Neural cell (in vitro differentiated cells): ENCODE measurements at regions not wholly inside any gene's neighbourhood (a gene's known extent, or its start where the extent isn't known, plus 50 kb on each side); places are given as distances from the start of the nearest gene placed in this dataset.

Experiments
- H2AFZ ChIP-seq: fragments of 200-600, 300-800 bp; sonication (generic), shearing (Covaris generic); 2 replicates; pipeline ENCODE4 v1.6.0; 2014; ENCODE audit warnings: low read depth, mild to moderate bottlenecking, antibody characterized with exemption, low read length, moderate library complexity
- H3F3A ChIP-seq: fragments of 200-600 bp; shearing (Covaris generic); 2 replicates; pipeline ENCODE4 v1.6.1; 2016; ENCODE audit warnings: mild to moderate bottlenecking, moderate library complexity, mixed read lengths, antibody characterized with exemption, low read length; ENCODE audit not compliant: insufficient read depth, poor library complexity, severe bottlenecking
- H3K27ac ChIP-seq: fragments of 200-600, 300-800 bp; sonication (generic), shearing (Covaris generic); 2 replicates; pipeline ENCODE4 v1.5.1; 2014; ENCODE audit warnings: mild to moderate bottlenecking, low read length, moderate library complexity
- H3K27me3 ChIP-seq: fragments of 300-800, 200-600 bp; sonication (generic), shearing (Covaris generic); 2 replicates; pipeline ENCODE4 v1.6.0; 2014; ENCODE audit warnings: mild to moderate bottlenecking, low read depth, low read length, moderate library complexity; ENCODE audit not compliant: insufficient read depth
- H3K36me3 ChIP-seq: fragments of 300-800, 200-600 bp; sonication (generic), shearing (Covaris generic); 2 replicates; pipeline ENCODE4 v1.5.1; 2014; ENCODE audit warnings: mild to moderate bottlenecking, antibody characterized with exemption, low read length, moderate library complexity; ENCODE audit not compliant: insufficient read depth
- H3K4me2 ChIP-seq: fragments of 300-800, 200-600 bp; sonication (generic), shearing (Covaris generic); 2 replicates; pipeline ENCODE4 v1.6.0; 2014; ENCODE audit warnings: mild to moderate bottlenecking, low read length
- H3K4me3 ChIP-seq: fragments of 300-800, 200-600 bp; sonication (generic), shearing (Covaris generic); 2 replicates; pipeline ENCODE4 v1.5.1; 2014; ENCODE audit warnings: mild to moderate bottlenecking, low read length, moderate library complexity
- H3K79me2 ChIP-seq: fragments of 200-600 bp; shearing (Covaris generic); replicated peaks from 2 replicates; pipeline ENCODE4 v1.6.0; 2014; ENCODE audit warnings: mild to moderate bottlenecking, low read length, moderate library complexity; ENCODE audit not compliant: insufficient read depth
- H3K9ac ChIP-seq: fragments of 300-800, 200-600 bp; sonication (generic), shearing (Covaris generic); 2 replicates; pipeline ENCODE4 v1.6.1; 2016; ENCODE audit warnings: mild to moderate bottlenecking, low read length, mixed read lengths
- H3K9me2 ChIP-seq: fragments of 200-600 bp; shearing (Covaris generic); 2 replicates; pipeline ENCODE4 v1.6.1; 2016; ENCODE audit warnings: mild to moderate bottlenecking, low read length, mixed read lengths; ENCODE audit not compliant: insufficient read depth
- H3K9me3 ChIP-seq: fragments of 200-600, 300-800 bp; sonication (generic), shearing (Covaris generic); 2 replicates; pipeline ENCODE4 v1.6.1; 2016; ENCODE audit warnings: mild to moderate bottlenecking, mixed run types, low read length, moderate library complexity, mixed read lengths
- H4K20me1 ChIP-seq: fragments of 200-600 bp; shearing (Covaris generic); 2 replicates; pipeline ENCODE4 v1.6.1; 2016; ENCODE audit warnings: mild to moderate bottlenecking, mixed run types; ENCODE audit not compliant: insufficient read depth
- CTCF ChIP-seq: fragments of 450-650 bp; IDR thresholded peaks from 2 replicates; pipeline ENCODE4 v1.5.1; 2014; ENCODE audit warnings: antibody characterized with exemption, mild to moderate bottlenecking, moderate library complexity; ENCODE audit not compliant: poor library complexity, severe bottlenecking
- EP300 ChIP-seq: fragments of 450-650 bp; conservative IDR thresholded peaks from 2 replicates; pipeline ENCODE4 v1.6.1; 2014; ENCODE audit warnings: antibody characterized with exemption, mild to moderate bottlenecking, moderate library complexity; ENCODE audit not compliant: poor library complexity, severe bottlenecking
- EZH2 ChIP-seq: fragments of 200-600, 300-800 bp; shearing (Covaris generic), sonication (generic); IDR thresholded peaks from 2 replicates; pipeline ENCODE4 v1.6.1; 2014; ENCODE audit warnings: antibody characterized with exemption, low read length, borderline replicate concordance, mild to moderate bottlenecking; ENCODE audit not compliant: insufficient read depth, poor library complexity, severe bottlenecking
- MXI1 ChIP-seq: fragments of 450-650 bp; conservative IDR thresholded peaks from 2 replicates; pipeline ENCODE4 v1.6.1; 2014; ENCODE audit warnings: antibody characterized with exemption, mild to moderate bottlenecking; ENCODE audit not compliant: poor library complexity, severe bottlenecking
- POLR2AphosphoS5 ChIP-seq: IDR thresholded peaks from 2 replicates; pipeline ENCODE4 v1.6.1; 2012
- RAD21 ChIP-seq: fragments of 450-650 bp; conservative IDR thresholded peaks from 2 replicates; pipeline ENCODE4 v1.6.1; 2014; ENCODE audit warnings: antibody characterized with exemption, mild to moderate bottlenecking, moderate library complexity
- REST ChIP-seq: IDR thresholded peaks from 2 replicates; pipeline ENCODE4 v1.6.1; 2012; ENCODE audit warnings: borderline replicate concordance
- SMC3 ChIP-seq: fragments of 450-650 bp; conservative IDR thresholded peaks from 2 replicates; pipeline ENCODE4 v1.6.1; 2014; ENCODE audit warnings: antibody characterized with exemption, mild to moderate bottlenecking, moderate library complexity; ENCODE audit not compliant: poor library complexity
- TAF1 ChIP-seq: IDR thresholded peaks from 2 replicates; pipeline ENCODE4 v1.6.1; 2012; ENCODE audit warnings: low read depth

- H3K9me3 ChIP-seq, result no peaks in the 10 kb centered on the region
- no peak overlapping the region for H3K4me2 ChIP-seq
- TF ChIP-seq MXI1 (no peak), EP300 (no peak), REST (no peak), CTCF (no peak), SMC3 (no peak), POLR2AphosphoS5 (no peak), EZH2 (no peak), RAD21 (no peak), TAF1 (no peak)
- no peak overlapping the region for H3K27ac ChIP-seq
- no peaks in the 10 kb centered on the region for H3K27me3 ChIP-seq
- no peak overlapping the region for H3K9ac ChIP-seq
- H3K36me3 ChIP-seq, result no peaks in the 10 kb centered on the region
- no peaks in the 10 kb centered on the region for H3K79me2 ChIP-seq
- no peaks in the 10 kb centered on the region for H3K9me2 ChIP-seq
- no peaks in the 10 kb centered on the region for H4K20me1 ChIP-seq
- H3K4me3 ChIP-seq, result no peak overlapping the region
- no peak overlapping the region for H2AFZ ChIP-seq
- no peaks in the 10 kb centered on the region for H3F3A ChIP-seq
These were observed 197.8 kb upstream of the NR4A3 start for GRCh38 chr9:99623780-99624364.

GRCh38 chr9:99624499-99625233 lies 197.0 kb upstream of the NR4A3 start:
- Histone ChIP-seq H3K27ac (no peak overlapping the region), H3F3A (no peaks in the 10 kb centered on the region), H3K9me2 (no peaks in the 10 kb centered on the region), H3K27me3 (no peaks in the 10 kb centered on the region), H3K36me3 (no peaks in the 10 kb centered on the region), H2AFZ (no peak overlapping the region), H3K4me2 (no peak overlapping the region), H4K20me1 (no peaks in the 10 kb centered on the region), H3K79me2 (no peaks in the 10 kb centered on the region), H3K9ac (no peak overlapping the region), H3K4me3 (no peak overlapping the region), H3K9me3 (no peaks in the 10 kb centered on the region)
- TF ChIP-seq SMC3 (no peak), EP300 (no peak), EZH2 (no peak)
